ENCODE measurements at regions not wholly inside any gene's neighbourhood (a gene's known extent, or its start where the extent isn't known, plus 50 kb on each side); places are given as distances from the start of the nearest gene placed in this dataset.

- TF ChIP-seq, protein P1, sequence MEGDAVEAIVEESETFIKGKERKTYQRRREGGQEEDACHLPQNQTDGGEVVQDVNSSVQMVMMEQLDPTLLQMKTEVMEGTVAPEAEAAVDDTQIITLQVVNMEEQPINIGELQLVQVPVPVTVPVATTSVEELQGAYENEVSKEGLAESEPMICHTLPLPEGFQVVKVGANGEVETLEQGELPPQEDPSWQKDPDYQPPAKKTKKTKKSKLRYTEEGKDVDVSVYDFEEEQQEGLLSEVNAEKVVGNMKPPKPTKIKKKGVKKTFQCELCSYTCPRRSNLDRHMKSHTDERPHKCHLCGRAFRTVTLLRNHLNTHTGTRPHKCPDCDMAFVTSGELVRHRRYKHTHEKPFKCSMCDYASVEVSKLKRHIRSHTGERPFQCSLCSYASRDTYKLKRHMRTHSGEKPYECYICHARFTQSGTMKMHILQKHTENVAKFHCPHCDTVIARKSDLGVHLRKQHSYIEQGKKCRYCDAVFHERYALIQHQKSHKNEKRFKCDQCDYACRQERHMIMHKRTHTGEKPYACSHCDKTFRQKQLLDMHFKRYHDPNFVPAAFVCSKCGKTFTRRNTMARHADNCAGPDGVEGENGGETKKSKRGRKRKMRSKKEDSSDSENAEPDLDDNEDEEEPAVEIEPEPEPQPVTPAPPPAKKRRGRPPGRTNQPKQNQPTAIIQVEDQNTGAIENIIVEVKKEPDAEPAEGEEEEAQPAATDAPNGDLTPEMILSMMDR (IDR thresholded peaks at IDR 0.05) = no peak
- TF ChIP-seq POLR2A (IDR thresholded peaks at IDR 0.05) = no peak
- no peak for TF ChIP-seq EP300 (IDR thresholded peaks at IDR 0.05)
Measured at GRCh38 chr4:120399826-120400225, 333.2 kb upstream of the MAD2L1 start.

All from ovary (tissue), 3 donors.